Activated T-cell treated with anti-CD3 and anti-CD28 coated beads, Interleukin-2, amount 50 U/mL, for 4 hours (primary cell): ENCODE measurements at regions not wholly inside any gene's neighbourhood (a gene's known extent, or its start where the extent isn't known, plus 50 kb on each side); places are given as distances from the start of the nearest gene placed in this dataset.
A peak's percentile ranks its signal among the peaks of the same experiment; 100 is the strongest.
"Not testable (repeated sequence)": the region's sequence is repeated elsewhere in the genome, so short reads cannot be mapped to it uniquely, and the experiment has no call there.

Experiments used
- ATAC-seq, 2 donors: fragments of 200-7000 bp; cut with Tn5 transposase; one replicate each; pipeline ENCODE4 v1.10.0; 2021
- DNase-seq: peaks from one replicate; pipeline ENCODE4 v3.0.0-alpha.2; 2020
- H3K27me3 Mint-ChIP-seq: one replicate; pipeline ENCODE4 v1.8.0; 2021; ENCODE audit warnings: low read depth, mixed read lengths
- H3K36me3 Mint-ChIP-seq: one replicate; pipeline ENCODE4 v1.8.0; 2022; ENCODE audit warnings: mixed read lengths; ENCODE audit not compliant: insufficient read depth
- H3K4me1 Mint-ChIP-seq: one replicate; pipeline ENCODE4 v1.8.0; 2021; ENCODE audit warnings: low read depth, mixed read lengths
- H3K4me3 Mint-ChIP-seq: one replicate; pipeline ENCODE4 v1.8.0; 2021; ENCODE audit warnings: mild to moderate bottlenecking, moderate library complexity, mixed read lengths
- H3K9me3 Mint-ChIP-seq: one replicate; pipeline ENCODE4 v1.8.0; 2021; ENCODE audit warnings: mixed read lengths

GRCh38 chr3:102025606-102026270 lies 176.4 kb downstream of the NFKBIZ start:
- Mint-ChIP-seq H3K4me1 (peaks cover 23% of the 10 kb centered on the region), H3K4me3 (no peak overlapping the region), H3K9me3 (no peaks in the 10 kb centered on the region), H3K36me3 (no peaks in the 10 kb centered on the region), H3K27me3 (no peaks in the 10 kb centered on the region)
- DNase-seq (no peak), ATAC-seq (no peak)

- H3K9me3 Mint-ChIP-seq, result no peaks in the 10 kb centered on the region
- H3K4me3 Mint-ChIP-seq, result no peak overlapping the region
- no peaks in the 10 kb centered on the region for H3K36me3 Mint-ChIP-seq
- H3K27me3 Mint-ChIP-seq, result no peaks in the 10 kb centered on the region
- peaks cover 15% of the 10 kb centered on the region for H3K4me1 Mint-ChIP-seq
- no peak for ATAC-seq
- DNase-seq, result no peak
Observed at GRCh38 chr3:102026656-102027055, 177.3 kb downstream of the NFKBIZ start.

DNA sequence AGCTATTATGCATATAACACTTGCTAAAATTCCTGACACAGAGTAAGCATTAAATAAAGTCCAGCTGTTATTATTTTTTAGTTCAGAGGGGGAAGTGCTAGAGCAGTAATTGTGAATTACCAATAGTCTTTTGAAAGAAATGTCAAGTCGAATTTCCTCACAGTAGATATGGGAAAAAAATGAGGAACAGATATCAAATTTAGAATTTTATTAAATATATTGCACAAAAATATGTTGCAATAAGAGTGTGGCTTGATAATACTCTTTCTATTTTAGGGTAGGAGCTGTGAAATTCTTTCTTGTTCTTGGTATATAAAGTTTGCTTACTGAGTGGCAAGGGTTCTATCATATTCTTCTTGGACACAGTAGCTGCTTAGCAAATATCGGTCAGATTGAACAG lies 181.3 kb downstream of the NFKBIZ start:
- ATAC-seq, result no peak
- no peak overlapping the region for H3K4me3 Mint-ChIP-seq
- H3K36me3 Mint-ChIP-seq, result no peaks in the 10 kb centered on the region
- no peaks in the 10 kb centered on the region for H3K9me3 Mint-ChIP-seq
- DNase-seq, result no peak
- H3K27me3 Mint-ChIP-seq, result no peaks in the 10 kb centered on the region
- H3K4me1 Mint-ChIP-seq, result peaks cover 5% of the 10 kb centered on the region

DNA sequence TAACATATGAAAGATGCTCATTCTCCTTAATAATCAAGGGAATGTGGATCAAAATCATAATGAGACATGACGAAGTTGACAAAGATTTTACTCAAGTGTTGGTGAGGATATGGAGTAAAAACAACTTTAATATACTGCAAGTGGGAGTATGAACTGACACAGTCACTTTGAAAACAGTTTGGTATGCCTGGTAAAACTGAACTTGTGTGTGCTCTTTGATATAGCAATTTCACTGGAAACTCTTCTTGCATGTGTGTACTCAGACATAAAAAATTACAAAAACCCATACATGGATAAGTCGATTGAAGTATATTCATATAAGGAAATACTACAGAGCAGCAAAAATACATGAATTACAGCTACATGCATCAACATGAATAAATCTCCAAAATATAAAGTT lies 182.5 kb downstream of the NFKBIZ start:
- no peaks in the 10 kb centered on the region for H3K36me3 Mint-ChIP-seq
- H3K9me3 Mint-ChIP-seq, result no peaks in the 10 kb centered on the region
- DNase-seq, result no peak
- H3K4me3 Mint-ChIP-seq, result no peak overlapping the region
- H3K4me1 Mint-ChIP-seq, result peaks cover 2% of the 10 kb centered on the region
- ATAC-seq, result peak in 1 of 2 donors; percentile 25
- no peaks in the 10 kb centered on the region for H3K27me3 Mint-ChIP-seq

DNA sequence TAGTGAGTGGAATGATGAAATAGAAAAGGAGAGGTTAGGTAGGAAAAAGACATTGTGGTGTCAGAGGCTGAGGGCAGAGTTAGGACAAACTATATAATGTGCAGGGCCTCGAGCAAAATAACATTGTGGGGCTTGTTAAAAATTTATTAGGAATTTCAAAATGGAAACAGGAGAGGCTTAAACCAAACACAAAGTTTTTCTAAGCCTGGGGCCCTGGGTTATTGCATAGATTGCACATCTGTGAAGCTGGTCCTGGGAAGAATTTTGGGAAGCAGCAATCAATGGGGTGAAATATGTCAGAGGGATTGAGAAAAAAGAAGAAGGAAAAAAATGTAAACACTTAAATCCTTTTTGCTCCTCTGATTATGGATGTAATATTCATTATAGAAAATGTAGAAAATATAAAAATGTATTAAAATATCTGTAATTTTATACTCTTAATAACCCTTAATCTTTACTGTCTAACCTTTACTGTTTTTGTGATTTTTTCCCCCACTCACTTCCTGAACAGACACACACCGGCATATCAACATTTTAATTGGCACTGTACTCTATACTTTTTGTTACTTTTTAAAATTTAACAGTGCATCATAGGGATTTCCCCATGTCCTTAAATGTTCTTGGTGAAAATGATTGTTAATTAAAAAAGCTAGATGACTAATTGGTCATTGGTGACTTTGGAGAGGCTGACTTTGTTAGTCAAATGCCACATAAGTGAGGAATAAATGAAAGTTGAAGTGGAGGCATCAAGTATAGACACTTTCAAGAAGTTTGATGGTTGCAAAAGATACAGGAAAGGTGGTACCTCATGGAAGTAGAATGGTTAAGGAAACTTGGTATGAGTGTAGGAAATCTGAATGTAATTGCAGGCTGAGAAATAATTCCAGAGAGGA lies 183.4 kb downstream of the NFKBIZ start:
- no peaks in the 10 kb centered on the region for H3K9me3 Mint-ChIP-seq
- H3K36me3 Mint-ChIP-seq, result no peaks in the 10 kb centered on the region
- no peak for DNase-seq
- H3K4me1 Mint-ChIP-seq, result peaks cover 2% of the 10 kb centered on the region
- ATAC-seq, result no peak
- H3K4me3 Mint-ChIP-seq, result no peak overlapping the region
- no peaks in the 10 kb centered on the region for H3K27me3 Mint-ChIP-seq

- no peak for DNase-seq
- H3K36me3 Mint-ChIP-seq, result no peaks in the 10 kb centered on the region
- peaks cover 8% of the 10 kb centered on the region for H3K9me3 Mint-ChIP-seq
- peaks cover 8% of the 10 kb centered on the region for H3K4me1 Mint-ChIP-seq
- ATAC-seq, result peak in 1 of 2 donors; percentile 34
- H3K4me3 Mint-ChIP-seq, result no peak overlapping the region
- no peaks in the 10 kb centered on the region for H3K27me3 Mint-ChIP-seq
Observed at GRCh38 chr3:102034639-102035451, 185.5 kb downstream of the NFKBIZ start.

DNA sequence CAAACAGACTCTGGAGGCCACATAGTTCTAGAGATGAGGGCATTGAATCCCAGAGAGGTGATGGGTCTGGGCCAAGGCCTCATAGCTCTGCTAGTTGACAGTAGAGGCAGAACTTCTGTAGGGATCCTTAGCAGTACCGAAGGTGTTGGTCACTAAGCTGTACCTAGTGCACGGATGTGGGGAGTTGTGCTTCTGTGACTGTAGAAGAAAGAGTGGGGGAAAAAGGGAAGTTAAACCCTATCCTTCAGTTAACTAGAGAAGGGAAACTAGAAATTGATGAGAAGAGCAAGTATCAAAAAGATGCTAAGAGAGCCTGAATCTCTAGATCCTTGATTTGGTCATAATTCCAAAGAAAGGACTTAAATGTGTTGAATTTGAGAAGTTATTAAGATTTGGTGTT lies 186.7 kb downstream of the NFKBIZ start:
- H3K27me3 Mint-ChIP-seq, result no peaks in the 10 kb centered on the region
- no peak for DNase-seq
- no peaks in the 10 kb centered on the region for H3K36me3 Mint-ChIP-seq
- ATAC-seq, result no peak
- no peak overlapping the region for H3K4me3 Mint-ChIP-seq
- peaks cover 8% of the 10 kb centered on the region for H3K4me1 Mint-ChIP-seq
- H3K9me3 Mint-ChIP-seq, result peaks cover 11% of the 10 kb centered on the region

DNA sequence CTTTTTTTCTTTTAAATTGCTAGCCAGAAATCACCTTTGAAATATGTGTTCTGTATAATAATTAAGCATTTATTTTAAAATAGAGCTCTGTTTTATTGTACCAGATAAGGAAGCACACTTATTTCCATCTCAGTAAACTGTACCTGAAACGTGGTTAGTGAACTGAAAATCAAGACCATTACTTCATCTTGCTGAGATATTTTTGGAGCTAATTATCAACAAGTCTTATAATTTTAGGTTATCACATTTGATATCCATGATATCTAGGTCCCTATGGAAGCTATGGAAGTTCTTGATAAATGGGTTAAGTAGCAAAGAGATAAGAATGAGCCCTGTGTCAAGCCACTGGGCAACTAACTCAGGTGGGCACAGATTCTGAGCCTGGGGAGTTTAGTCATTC lies 187.2 kb downstream of the NFKBIZ start:
- ATAC-seq, result no peak
- Mint-ChIP-seq H3K4me1 (peaks cover 8% of the 10 kb centered on the region), H3K36me3 (no peaks in the 10 kb centered on the region), H3K9me3 (peaks cover 11% of the 10 kb centered on the region), H3K4me3 (no peak overlapping the region), H3K27me3 (no peaks in the 10 kb centered on the region)
- no peak for DNase-seq

- Mint-ChIP-seq H3K36me3 (no peaks in the 10 kb centered on the region), H3K4me3 (no peak overlapping the region), H3K9me3 (peaks cover 11% of the 10 kb centered on the region), H3K27me3 (no peaks in the 10 kb centered on the region), H3K4me1 (peaks cover 8% of the 10 kb centered on the region)
- DNase-seq (no peak), ATAC-seq (no peak)
Observed at GRCh38 chr3:102037209-102037608, 187.9 kb downstream of the NFKBIZ start.

- ATAC-seq (no peak), DNase-seq (no peak)
- Mint-ChIP-seq H3K4me1 (peaks cover 8% of the 10 kb centered on the region), H3K36me3 (no peaks in the 10 kb centered on the region), H3K27me3 (no peaks in the 10 kb centered on the region), H3K4me3 (no peak overlapping the region), H3K9me3 (peaks cover 11% of the 10 kb centered on the region)
Observed at GRCh38 chr3:102037791-102038190, 188.5 kb downstream of the NFKBIZ start.

- peaks cover 11% of the 10 kb centered on the region for H3K9me3 Mint-ChIP-seq
- ATAC-seq (no peak), DNase-seq (no peak)
- no peak overlapping the region for H3K4me3 Mint-ChIP-seq
- no peaks in the 10 kb centered on the region for H3K36me3 Mint-ChIP-seq
- H3K27me3 Mint-ChIP-seq, result no peaks in the 10 kb centered on the region
- peaks cover 8% of the 10 kb centered on the region for H3K4me1 Mint-ChIP-seq
Observed at GRCh38 chr3:102038477-102039142, 189.3 kb downstream of the NFKBIZ start.

DNA sequence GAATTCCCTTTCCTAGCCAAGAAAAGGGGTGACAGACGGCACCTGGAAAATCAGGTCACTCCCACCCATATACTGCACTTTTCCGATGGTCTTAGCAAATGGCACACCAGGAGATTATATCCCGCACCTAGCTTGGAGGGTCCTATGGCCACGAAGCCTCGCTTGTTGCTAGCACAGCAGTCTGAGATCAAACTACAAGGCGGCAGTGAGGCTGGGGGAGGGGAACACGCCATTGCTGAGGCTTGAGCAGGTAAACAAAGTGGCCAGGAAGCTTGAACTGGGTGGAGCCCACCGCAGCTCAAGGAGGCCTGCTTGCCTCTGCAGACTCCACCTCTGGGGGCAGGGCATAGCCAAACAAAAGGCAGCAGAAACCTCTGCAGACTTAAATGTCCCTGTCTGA lies 190.8 kb downstream of the NFKBIZ start:
- H3K9me3 Mint-ChIP-seq, result peaks cover 11% of the 10 kb centered on the region
- not testable (repeated sequence) for ATAC-seq, H3K4me3 Mint-ChIP-seq, DNase-seq, H3K4me1 Mint-ChIP-seq, H3K36me3 Mint-ChIP-seq, H3K27me3 Mint-ChIP-seq

DNA sequence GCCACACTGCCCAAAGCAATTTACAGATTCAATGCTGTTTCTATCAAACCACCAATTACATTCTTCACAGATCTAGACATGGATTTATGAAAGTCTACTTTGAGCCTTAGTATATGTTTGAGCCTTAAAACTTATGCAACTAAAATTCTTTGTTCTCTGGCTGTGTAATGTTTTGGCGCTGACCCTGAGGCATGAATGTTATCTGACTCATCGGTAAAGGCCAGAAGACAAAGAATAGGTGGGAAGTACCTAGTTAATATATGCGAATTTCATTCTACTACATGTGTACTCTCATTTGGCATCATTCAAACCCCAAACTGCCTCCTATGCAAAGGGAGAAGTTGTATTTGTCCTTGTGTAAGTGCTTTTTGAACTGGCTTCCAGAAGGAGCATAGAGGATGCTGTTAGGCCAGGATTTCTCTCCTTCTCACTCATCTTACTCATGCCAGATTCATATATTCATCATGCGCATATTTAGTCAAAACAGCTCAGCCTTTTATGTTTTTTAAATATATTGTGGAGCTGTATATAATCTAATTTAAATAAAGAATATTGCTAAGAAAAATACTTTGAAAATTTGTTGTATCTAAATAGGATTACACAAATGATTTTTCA lies 204.2 kb downstream of the NFKBIZ start:
- peaks cover 13% of the 10 kb centered on the region for H3K9me3 Mint-ChIP-seq
- H3K4me3 Mint-ChIP-seq, result no peak overlapping the region
- H3K4me1 Mint-ChIP-seq, result peaks cover 23% of the 10 kb centered on the region
- no peaks in the 10 kb centered on the region for H3K36me3 Mint-ChIP-seq
- ATAC-seq, result peak; percentile 57 to 64
- no peak for DNase-seq
- no peaks in the 10 kb centered on the region for H3K27me3 Mint-ChIP-seq
